GM13976 (cell line): ENCODE measurements at regions not wholly inside any gene's neighbourhood (a gene's known extent, or its start where the extent isn't known, plus 50 kb on each side); places are given as distances from the start of the nearest gene placed in this dataset.

Experiments used
- DNase-seq: peaks from one replicate; pipeline ENCODE4 v3.0.0; 2012; ENCODE audit warnings: low spot score
- in situ Hi-C: fragments of 300-500 bp; cut with MboI; formaldehyde crosslinking; loops from one replicate; pipeline ENCODE4 v1.12.0; 2022; ENCODE audit warnings: low sequenced_read_pairs, mixed read lengths, inconsistent platforms; ENCODE audit not compliant: unreplicated experiment
- TF ChIP-seq, protein P1 (sequence below): IDR thresholded peaks from 2 replicates; pipeline ENCODE4 v1.5.1; 2012; ENCODE audit warnings: borderline replicate concordance, mild to moderate bottlenecking; ENCODE audit not compliant: insufficient read depth; ENCODE audit errors: extremely low read depth, missing control alignments, control extremely low read depth

DNA sequence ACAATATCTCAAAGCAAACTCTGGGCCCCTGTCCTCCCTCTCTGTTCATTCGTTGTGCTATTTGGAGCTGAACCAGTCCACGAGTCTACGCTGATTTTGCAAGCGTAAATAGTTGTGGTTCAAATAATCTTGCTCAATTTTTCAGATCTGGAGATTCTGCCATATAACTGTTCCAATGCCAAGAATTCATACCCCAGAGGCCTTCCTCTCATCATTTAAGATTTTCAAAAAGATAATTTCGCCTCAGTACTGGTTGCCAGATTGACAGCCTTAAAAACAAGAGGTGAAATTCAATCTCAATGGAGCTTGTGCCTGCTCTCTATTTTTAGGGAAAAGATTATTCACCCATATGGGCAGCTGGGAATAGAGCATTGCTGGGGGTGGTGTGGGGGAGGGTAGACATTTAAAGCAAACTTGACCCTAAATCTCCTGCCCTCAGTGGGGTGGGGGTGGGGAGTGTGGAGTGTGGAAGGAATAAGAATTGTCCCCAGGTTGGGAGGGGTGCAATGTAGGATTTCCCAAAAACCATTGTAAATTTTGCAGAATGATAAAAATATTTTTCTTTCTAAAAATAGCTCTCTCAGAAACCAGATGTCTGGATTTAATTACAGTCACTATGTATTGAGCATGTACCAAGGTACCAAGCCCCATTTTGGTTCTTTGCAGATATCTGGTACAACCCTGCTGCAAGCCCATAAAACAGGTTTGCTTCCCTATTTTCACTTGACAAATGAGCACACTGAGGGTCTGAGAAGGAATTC, 104.7 kb upstream of the EEPD1 start:
- TF ChIP-seq, protein P1, sequence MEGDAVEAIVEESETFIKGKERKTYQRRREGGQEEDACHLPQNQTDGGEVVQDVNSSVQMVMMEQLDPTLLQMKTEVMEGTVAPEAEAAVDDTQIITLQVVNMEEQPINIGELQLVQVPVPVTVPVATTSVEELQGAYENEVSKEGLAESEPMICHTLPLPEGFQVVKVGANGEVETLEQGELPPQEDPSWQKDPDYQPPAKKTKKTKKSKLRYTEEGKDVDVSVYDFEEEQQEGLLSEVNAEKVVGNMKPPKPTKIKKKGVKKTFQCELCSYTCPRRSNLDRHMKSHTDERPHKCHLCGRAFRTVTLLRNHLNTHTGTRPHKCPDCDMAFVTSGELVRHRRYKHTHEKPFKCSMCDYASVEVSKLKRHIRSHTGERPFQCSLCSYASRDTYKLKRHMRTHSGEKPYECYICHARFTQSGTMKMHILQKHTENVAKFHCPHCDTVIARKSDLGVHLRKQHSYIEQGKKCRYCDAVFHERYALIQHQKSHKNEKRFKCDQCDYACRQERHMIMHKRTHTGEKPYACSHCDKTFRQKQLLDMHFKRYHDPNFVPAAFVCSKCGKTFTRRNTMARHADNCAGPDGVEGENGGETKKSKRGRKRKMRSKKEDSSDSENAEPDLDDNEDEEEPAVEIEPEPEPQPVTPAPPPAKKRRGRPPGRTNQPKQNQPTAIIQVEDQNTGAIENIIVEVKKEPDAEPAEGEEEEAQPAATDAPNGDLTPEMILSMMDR, result no peak
- DNase-seq, result no peak
- in situ Hi-C loops, result no loop called here

DNA sequence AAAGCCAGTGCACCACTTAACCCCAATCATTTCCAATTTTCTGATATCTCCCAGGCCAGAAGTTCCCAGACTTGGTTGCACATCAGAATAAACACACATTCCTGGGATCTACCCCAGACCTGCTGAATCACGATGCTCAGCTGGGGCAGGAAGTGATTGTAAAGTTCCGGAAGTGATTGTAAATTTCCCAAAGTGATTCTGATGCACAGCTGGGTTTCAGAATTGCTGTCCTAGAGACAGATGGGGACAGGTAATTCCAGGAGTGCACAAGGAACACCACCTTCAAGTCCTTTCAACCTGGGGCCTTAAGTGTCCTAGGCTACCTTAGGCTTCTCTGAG, 104.2 kb upstream of the EEPD1 start:
- TF ChIP-seq, protein P1, result no peak
- no peak for DNase-seq
- in situ Hi-C loops, result no loop called here

DNA sequence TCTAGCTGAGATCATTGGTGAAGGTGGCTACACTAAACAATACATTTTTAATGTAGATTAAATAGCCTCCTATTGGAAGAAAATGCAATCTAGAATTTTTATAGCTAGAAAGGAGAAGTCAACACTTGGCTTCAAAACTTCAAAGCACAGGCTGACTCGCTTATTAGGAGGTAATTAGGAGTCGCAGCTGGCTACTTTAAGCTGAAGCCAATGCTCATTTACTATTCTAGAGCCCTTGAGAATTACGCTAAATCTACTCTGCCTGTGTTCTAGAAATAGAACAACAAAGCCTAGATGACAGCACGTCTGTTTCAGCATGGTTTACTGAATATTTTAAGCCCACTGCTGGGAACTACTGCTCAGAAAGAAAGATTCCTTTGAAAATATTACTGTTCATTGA, 101.6 kb upstream of the EEPD1 start:
- in situ Hi-C loops, result no loop called here
- TF ChIP-seq, protein P1, result no peak
- no peak for DNase-seq

DNA sequence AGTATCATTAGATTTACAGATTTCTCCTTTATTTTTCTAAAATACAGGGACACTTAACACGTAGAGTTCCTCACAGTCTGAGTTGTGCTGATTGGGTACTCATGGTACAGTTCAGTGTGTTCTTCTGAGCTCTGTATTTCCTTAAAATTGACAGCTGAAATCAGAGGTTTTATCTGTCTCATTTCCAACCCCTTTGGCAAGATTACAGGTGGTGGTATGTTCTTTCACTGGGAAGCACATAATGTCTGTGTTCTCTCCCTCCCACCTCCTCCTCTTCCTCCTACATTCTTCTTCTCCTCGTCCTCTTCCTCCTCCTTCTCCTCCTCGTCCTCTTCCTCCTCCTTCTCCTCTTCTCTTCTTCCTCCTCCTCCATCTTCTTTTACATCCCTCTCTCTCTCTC, 99.5 kb upstream of the EEPD1 start:
- TF ChIP-seq, protein P1, result no peak
- DNase-seq, result no peak
- in situ Hi-C loops, result no loop called here

DNA sequence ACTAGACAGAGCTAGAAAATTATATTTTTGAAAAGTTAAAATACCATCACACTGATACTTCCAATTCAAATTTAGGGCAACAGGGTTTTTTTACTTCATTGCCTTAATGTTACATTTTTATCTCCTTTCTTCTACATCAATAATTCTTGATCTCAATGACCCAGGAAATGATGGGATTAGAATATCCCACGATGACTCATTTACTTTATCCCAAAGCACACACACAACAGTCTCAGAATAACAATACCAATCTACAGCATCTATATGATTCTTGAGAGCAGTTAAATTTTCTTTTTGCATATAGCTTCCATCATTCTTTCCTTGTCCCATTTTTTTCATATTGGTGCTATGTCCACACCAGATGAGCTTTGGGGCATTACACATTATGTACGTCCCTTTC, 98.4 kb upstream of the EEPD1 start:
- TF ChIP-seq, protein P1, result no peak
- no peak for DNase-seq
- in situ Hi-C loops, result no loop called here

DNA sequence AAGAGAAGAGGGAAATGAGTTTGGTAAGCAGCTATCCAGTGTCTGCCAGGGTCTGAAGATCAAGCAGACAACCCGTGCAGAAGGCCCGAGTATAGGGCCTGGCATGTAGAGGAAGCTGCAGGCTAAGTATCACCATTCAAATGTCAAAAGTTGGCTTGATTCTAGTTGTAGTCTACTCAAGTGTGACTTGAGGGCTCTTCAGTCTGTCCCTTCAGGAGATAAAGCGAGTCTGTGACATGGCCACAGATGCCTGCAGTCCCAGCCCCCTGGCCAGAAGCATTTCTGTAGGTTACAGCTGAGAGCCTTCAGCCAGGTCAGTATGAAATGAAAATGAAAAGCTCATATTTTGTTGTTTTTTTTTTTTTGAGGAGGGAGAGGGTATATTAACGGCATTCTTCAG, 97.8 kb upstream of the EEPD1 start:
- TF ChIP-seq, protein P1, result no peak
- in situ Hi-C loops, result no loop called here
- DNase-seq, result no peak
